ENCODE measurements at regions not wholly inside any gene's neighbourhood (a gene's known extent, or its start where the extent isn't known, plus 50 kb on each side); places are given as distances from the start of the nearest gene placed in this dataset.
A peak's percentile ranks its signal among the peaks of the same experiment; 100 is the strongest.
"Not testable (repeated sequence)": the region's sequence is repeated elsewhere in the genome, so short reads cannot be mapped to it uniquely, and the experiment has no call there.

GRCh38 chr6:140546640-140547039, 1172.2 kb upstream of the CITED2 start:
- DNase-seq: no peak

GRCh38 chr6:140544431-140544830, 1170.0 kb upstream of the CITED2 start:
- DNase-seq: no peak

DNA sequence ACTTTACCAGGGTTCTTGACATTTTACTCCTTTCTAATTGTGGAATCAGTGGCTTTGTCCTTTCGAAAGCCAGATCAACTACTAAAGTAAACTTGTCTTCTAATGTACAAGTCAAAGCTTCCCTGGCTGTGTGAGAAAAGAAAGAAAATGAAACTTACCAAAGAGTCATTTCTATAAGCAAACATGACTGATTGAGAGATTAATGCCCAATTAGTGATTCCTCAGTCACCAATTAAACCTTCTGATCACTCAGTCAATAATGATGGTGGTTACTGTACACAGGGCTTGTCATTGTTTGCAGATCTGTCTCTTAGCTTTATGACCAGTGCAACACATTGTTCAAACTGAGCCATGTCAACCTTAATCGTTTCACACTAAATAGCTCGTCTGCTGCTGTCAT, 1168.4 kb upstream of the CITED2 start:
- DNase-seq: peak; percentile 78

GRCh38 chr6:140541288-140541687, 1166.8 kb upstream of the CITED2 start:
- no peak for DNase-seq

DNA sequence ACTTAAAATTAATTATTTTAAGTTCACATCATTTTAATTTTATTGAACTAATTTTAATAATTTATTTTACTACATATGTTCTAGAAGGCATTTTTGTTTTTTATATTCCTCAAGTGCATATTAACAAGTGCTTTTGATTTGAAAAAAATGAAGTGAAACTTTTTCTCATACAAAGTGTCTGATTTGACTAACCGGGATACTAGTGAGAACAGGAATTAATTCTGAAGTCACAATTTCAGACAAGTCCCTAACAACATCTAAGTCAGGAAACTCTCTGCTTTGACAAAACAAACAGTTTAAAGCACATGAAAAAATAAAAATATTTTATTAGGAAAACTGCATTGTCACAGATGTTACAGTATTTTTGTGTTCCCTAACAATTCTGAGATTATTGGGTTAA, 1166.3 kb upstream of the CITED2 start:
- no peak for DNase-seq

- no peak for DNase-seq
These were observed 1164.5 kb upstream of the CITED2 start for GRCh38 chr6:140538926-140539325.

- DNase-seq: no peak
These were observed 1163.6 kb upstream of the CITED2 start for GRCh38 chr6:140537834-140538705.

DNA sequence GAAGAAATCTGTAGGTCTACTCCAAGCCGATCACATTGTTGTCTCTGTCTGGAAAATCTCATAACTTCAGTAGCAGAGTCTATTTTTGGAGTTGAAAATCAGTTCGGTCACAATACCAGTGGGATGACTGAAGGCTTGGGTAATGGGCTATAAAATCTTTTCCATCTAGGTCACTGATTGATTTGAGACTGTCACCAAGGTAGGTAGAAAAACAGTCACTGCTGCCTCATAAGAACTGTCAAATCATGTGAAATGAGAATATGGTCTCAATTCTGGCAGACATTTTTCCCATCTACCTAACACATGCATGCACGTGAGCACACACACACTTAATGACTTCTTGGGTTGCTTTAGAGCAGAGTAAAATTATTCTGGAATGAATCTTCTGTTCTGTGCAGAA, 1162.8 kb upstream of the CITED2 start:
- DNase-seq: no peak

DNA sequence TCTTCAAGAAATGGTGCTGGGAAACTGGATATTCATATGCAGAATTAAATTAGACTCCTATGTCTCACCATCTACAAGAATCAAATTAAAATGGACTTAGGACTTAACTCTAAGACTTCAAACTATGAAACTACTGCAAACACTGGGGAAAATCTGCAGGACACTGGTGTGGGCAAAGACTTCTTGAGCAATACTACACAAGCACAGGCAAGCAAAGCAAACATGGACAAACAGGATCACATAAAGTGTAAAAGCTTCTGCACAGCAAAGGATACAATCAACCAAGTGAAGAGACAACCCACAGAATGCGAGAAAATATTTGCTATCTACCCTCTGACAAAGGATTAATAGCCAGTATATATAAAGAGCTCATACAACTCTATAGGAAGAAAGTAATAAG, 1161.1 kb upstream of the CITED2 start:
- DNase-seq: no peak

- no peak for DNase-seq
These were observed 1159.1 kb upstream of the CITED2 start for GRCh38 chr6:140533526-140533925.

DNA sequence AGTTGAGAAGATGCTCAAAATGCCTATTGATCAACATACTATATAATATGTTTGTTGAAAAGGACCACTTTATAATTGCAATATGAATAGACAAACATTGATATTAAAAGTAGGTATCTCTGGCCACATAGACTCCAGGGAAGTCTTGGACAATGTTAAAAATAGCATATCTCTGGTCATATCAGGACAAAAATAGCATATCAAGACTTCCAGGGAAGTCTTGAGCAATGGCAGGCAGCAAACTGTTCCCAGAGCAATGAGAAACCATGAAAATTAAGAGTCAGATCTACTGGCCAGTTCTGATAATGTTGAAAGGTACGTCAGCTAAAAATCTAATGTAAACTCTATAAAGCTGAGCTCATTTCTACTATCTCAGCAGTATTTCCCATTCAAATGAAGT, 1130.3 kb upstream of the CITED2 start:
- no peak for DNase-seq

DNA sequence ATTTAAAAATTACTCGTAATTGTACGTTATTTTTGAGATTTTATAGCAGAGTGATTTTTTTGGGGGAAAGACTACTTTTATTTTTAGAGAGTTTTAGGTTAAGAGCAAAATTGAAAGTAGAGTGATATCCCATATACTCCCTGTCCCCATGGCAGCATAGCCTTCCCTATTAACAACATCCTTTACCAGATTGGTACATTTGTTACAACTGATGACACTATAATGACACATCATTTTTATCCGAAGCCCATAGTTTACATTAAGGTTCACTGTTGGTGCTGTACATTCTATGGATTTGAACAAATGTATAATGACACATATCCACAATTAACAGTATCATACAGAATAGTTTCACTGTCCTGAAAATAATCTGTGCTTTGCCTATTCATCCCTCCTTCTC, 1126.4 kb upstream of the CITED2 start:
- no peak for DNase-seq

GRCh38 chr6:140499607-140500006, 1125.2 kb upstream of the CITED2 start:
- DNase-seq: no peak

DNA sequence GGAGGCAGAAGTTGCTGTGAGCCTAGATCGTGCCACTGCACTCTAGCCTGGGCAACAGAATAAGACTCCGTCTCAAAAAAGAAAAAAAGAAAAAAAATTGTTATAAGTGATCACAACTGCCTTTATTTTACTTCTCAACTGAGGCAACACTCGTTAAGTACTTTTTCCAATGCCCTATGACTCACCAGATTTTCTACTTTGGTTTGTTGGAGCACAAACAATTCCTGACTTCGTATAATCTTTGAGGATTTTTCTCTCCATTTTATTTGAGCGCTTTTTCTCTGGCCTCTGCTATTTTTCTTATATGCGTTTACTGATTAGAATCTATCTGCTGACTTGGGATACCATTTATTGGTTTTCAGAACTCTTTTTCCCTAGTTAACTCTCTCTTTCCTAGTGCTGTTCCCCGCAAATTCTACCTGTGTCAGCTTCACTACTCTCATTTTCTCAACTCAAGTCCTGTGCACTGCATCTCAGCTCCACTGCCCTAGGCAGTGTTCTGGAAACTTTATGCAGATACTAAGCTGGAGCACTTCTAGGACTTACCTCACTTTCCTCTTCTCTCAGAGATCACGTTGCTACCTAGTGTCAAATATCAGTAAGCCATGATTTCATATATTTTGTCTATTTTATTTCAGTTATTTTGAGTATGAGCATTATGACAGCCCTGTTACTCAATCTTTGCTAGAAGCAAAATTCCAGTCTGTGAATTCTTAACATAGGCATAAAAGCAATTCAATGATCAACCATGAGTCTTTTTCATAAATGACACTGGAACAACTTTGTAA, 1120.1 kb upstream of the CITED2 start:
- DNase-seq: no peak

GRCh38 chr6:140493470-140493869, 1119.0 kb upstream of the CITED2 start:
- DNase-seq: not testable (repeated sequence)

GRCh38 chr6:140490081-140490480, 1115.6 kb upstream of the CITED2 start:
- no peak for DNase-seq

- no peak for DNase-seq
These were observed 1113.1 kb upstream of the CITED2 start for GRCh38 chr6:140487586-140487985.

DNA sequence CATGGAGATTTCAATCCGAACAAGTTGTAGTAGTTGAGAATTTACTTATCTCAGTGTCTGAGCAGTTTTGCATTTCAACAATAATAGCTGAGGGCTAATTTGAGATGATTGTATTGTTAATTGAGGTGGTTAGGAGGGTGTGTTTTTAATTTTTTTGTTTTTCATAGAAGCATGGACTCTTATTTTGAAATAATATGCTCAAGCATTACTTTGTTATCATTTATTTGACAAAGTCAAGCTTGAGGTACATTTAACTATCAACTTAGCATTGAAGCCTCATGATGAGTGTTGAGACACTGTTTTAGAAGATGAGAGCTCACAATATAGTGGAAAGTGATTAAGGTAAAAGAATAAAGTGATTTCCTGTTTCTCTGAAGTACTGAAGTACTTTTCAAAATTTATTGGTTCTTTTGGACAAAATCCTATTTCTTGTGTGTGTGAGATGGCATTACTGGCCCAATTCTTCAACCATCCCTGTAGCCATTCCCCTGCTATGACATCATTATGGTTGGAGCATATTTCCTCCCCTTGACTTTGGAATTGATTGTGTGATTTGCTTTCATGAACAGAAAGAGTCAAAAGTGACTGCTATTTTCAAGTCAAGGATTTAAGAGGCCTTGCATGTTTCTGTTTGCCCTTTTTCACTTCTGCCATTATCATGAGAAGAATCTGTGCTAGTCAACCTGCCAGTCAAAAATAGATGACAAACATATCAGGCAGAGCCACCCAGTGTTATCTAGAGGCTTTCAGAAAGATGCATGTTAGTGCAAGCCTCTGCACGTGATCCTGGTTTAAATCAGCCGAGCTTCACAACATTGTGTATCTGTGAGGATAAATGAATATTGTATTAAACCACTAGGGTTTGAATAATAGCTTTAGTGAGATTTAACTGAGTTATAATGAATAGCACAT, 1112.3 kb upstream of the CITED2 start:
- no peak for DNase-seq

- DNase-seq: peak; percentile 21
These were observed 1111.4 kb upstream of the CITED2 start for GRCh38 chr6:140485740-140486449.

DNA sequence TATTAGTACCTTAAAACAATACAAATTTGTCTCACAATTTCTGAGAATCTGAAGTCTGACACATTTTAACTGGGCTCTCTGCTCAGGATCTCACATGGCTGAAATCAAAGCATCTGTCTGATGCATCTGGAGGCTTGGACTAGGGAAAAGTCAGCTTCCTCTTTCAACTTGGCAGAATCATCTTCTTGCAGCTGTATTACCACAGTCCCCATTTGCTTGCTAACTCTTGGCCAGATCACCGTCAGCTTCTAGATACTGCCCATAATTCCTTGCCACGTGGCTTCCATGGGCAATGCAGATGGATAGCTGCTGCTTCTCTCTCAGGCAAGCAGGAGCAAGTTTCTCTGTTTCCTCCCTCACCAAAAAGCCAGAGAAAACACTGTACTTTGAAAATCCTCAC, 1106.4 kb upstream of the CITED2 start:
- no peak for DNase-seq

- DNase-seq: no peak
These were observed 1104.2 kb upstream of the CITED2 start for GRCh38 chr6:140478631-140479030.

DNA sequence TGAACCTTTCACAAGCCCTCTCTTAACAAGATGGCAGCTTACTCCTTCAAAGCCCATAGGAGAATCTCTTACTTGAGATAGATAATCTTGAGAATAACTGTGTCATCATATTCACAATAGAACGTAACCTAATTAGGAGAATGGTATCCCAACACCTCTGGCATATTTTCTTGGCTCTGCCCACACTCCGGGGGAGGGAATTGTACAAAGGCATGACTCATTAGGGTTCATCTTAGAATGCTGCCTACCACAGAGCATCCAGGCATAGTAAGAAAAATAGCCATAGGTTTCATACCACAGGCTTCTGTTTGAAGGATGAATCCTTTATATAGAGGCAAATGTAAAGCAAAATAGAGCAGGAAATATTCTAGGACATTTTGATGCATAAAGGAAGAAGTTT, 1100.6 kb upstream of the CITED2 start:
- DNase-seq: no peak
